T-helper 2 cell treated with Interferon-gamma antibody and Interleukin-4, amounts not matched to agents 5 μg/mL and 100 μg/mL, for 36 hours (primary cell): ENCODE measurements at regions not wholly inside any gene's neighbourhood (a gene's known extent, or its start where the extent isn't known, plus 50 kb on each side); places are given as distances from the start of the nearest gene placed in this dataset.
"Not testable (repeated sequence)": the region's sequence is repeated elsewhere in the genome, so short reads cannot be mapped to it uniquely, and the experiment has no call there.

ENCODE experiments used
- DNase-seq: peaks from one replicate; pipeline ENCODE4 v3.0.0; 2021; ENCODE audit warnings: low spot score
- H3K27ac Mint-ChIP-seq: one replicate; pipeline ENCODE4 v1.8.0; 2021; ENCODE audit warnings: mild to moderate bottlenecking, mixed read lengths
- H3K27me3 Mint-ChIP-seq: one replicate; pipeline ENCODE4 v1.8.0; 2021; ENCODE audit warnings: low read depth, mixed read lengths
- H3K36me3 Mint-ChIP-seq: one replicate; pipeline ENCODE4 v1.8.0; 2021; ENCODE audit warnings: low read depth, mixed read lengths
- H3K4me1 Mint-ChIP-seq: one replicate; pipeline ENCODE4 v1.8.0; 2021; ENCODE audit warnings: low read depth, mixed read lengths
- H3K4me3 Mint-ChIP-seq: one replicate; pipeline ENCODE4 v1.8.0; 2022; ENCODE audit warnings: mild to moderate bottlenecking, moderate library complexity, mixed read lengths
- H3K9me3 Mint-ChIP-seq: one replicate; pipeline ENCODE4 v1.8.0; 2021; ENCODE audit warnings: mixed read lengths

DNA sequence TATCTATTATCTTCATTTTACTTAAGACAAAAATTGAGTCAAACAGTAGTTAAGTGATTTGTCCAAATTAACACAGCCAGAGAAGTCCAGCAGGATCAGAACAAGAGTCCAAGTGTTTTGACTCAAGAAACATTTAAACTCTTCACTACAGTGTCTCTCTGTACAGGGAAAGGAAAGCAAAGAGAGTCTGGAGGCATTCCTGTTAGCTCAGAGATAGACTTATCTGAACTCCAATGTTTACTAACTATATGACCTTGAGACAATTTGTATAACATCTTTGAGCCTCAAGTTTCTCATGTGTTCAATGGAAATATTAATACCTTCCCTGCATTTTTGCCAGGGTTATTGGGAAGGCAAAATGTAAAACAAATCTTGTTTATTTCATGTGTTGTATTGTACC lies 849.1 kb downstream of the DIPK2A start:
- Mint-ChIP-seq H3K36me3 (no peaks in the 10 kb centered on the region), H3K4me1 (no peaks in the 10 kb centered on the region), H3K9me3 (no peaks in the 10 kb centered on the region), H3K4me3 (no peak overlapping the region), H3K27me3 (no peaks in the 10 kb centered on the region), H3K27ac (no peak overlapping the region)
- DNase-seq, result no peak

- no peak overlapping the region for H3K4me3 Mint-ChIP-seq
- H3K4me1 Mint-ChIP-seq, result no peaks in the 10 kb centered on the region
- H3K27me3 Mint-ChIP-seq, result no peaks in the 10 kb centered on the region
- no peak for DNase-seq
- H3K27ac Mint-ChIP-seq, result no peak overlapping the region
- H3K9me3 Mint-ChIP-seq, result no peaks in the 10 kb centered on the region
- no peaks in the 10 kb centered on the region for H3K36me3 Mint-ChIP-seq
Observed at GRCh38 chr3:144821583-144821982, 850.0 kb downstream of the DIPK2A start.

GRCh38 chr3:144822671-144823070 lies 851.0 kb downstream of the DIPK2A start:
- Mint-ChIP-seq H3K9me3 (no peaks in the 10 kb centered on the region), H3K27me3 (no peaks in the 10 kb centered on the region), H3K4me1 (no peaks in the 10 kb centered on the region), H3K4me3 (no peak overlapping the region), H3K36me3 (no peaks in the 10 kb centered on the region), H3K27ac (no peak overlapping the region)
- DNase-seq, result no peak

GRCh38 chr3:144831955-144832716 lies 860.5 kb downstream of the DIPK2A start:
- H3K27me3 Mint-ChIP-seq, result no peaks in the 10 kb centered on the region
- H3K4me1 Mint-ChIP-seq, result no peaks in the 10 kb centered on the region
- peaks cover 10% of the 10 kb centered on the region for H3K9me3 Mint-ChIP-seq
- DNase-seq, result no peak
- H3K27ac Mint-ChIP-seq, result no peak overlapping the region
- H3K36me3 Mint-ChIP-seq, result no peaks in the 10 kb centered on the region
- no peak overlapping the region for H3K4me3 Mint-ChIP-seq

DNA sequence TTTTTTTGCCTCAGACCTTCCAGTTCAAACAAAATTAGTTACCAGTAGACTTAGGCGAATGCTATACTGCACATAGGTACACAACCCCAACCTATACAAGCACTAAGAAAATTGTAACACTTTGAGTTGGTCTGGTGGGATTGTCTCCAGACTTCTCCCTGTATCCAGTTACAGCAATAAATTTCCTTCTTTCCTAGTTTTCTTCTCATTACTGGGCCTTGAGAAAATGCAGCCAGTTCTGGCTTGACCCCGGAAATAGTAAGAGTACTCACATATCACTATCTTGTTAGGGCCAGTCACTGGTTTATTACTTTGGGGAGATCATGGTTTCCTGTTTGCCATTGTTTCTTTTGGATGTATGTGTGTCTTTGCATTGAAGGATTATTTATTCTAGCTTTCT lies 868.4 kb downstream of the DIPK2A start:
- Mint-ChIP-seq H3K4me1 (no peaks in the 10 kb centered on the region), H3K4me3 (no peak overlapping the region), H3K27me3 (no peaks in the 10 kb centered on the region), H3K36me3 (no peaks in the 10 kb centered on the region), H3K27ac (no peak overlapping the region), H3K9me3 (peaks cover 20% of the 10 kb centered on the region)
- no peak for DNase-seq

GRCh38 chr3:144840866-144841265 lies 869.2 kb downstream of the DIPK2A start:
- H3K27me3 Mint-ChIP-seq, result no peaks in the 10 kb centered on the region
- no peaks in the 10 kb centered on the region for H3K36me3 Mint-ChIP-seq

GRCh38 chr3:144843099-144843498 lies 871.5 kb downstream of the DIPK2A start:
- Mint-ChIP-seq H3K4me1 (no peaks in the 10 kb centered on the region), H3K27ac (no peak overlapping the region), H3K9me3 (peaks cover 11% of the 10 kb centered on the region), H3K36me3 (no peaks in the 10 kb centered on the region), H3K27me3 (no peaks in the 10 kb centered on the region), H3K4me3 (no peak overlapping the region)
- DNase-seq, result no peak

More at GRCh38 chr3:144840866-144841265, 869.2 kb downstream of the DIPK2A start:
- H3K4me1 Mint-ChIP-seq, result no peaks in the 10 kb centered on the region
- no peak overlapping the region for H3K27ac Mint-ChIP-seq
- no peak overlapping the region for H3K4me3 Mint-ChIP-seq
- no peak for DNase-seq
- H3K9me3 Mint-ChIP-seq, result peaks cover 11% of the 10 kb centered on the region

DNA sequence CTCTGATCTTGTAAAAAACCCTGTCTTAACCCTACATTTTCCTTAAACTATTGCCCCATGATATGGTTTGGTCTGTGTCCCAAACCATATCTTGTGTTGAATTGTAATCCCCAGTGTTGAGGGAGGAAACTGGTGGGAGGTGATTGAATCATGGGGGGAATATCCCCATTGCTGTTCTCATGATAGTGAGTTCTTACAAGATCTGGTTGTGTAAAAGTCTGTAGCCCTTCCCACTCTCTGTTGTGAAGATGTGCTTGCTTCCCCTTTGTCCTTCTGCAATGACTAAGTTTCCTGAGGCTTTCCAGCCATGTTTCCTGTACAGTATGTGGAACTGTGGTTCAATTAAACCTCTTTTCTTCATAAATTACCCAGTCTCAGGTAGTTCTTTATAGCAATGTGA lies 881.4 kb downstream of the DIPK2A start:
- H3K4me3 Mint-ChIP-seq, result no peak overlapping the region
- H3K4me1 Mint-ChIP-seq, result no peaks in the 10 kb centered on the region
- no peaks in the 10 kb centered on the region for H3K36me3 Mint-ChIP-seq
- H3K9me3 Mint-ChIP-seq, result no peaks in the 10 kb centered on the region
- H3K27ac Mint-ChIP-seq, result no peak overlapping the region
- H3K27me3 Mint-ChIP-seq, result no peaks in the 10 kb centered on the region
- no peak for DNase-seq

- H3K4me3 Mint-ChIP-seq, H3K27me3 Mint-ChIP-seq, DNase-seq, H3K9me3 Mint-ChIP-seq, H3K4me1 Mint-ChIP-seq, H3K36me3 Mint-ChIP-seq, H3K27ac Mint-ChIP-seq: not testable (repeated sequence)
Observed at GRCh38 chr3:144854020-144854419, 882.4 kb downstream of the DIPK2A start.

GRCh38 chr3:144859161-144859560 lies 887.5 kb downstream of the DIPK2A start:
- H3K4me1 Mint-ChIP-seq, result no peaks in the 10 kb centered on the region
- DNase-seq, result no peak
- H3K36me3 Mint-ChIP-seq, result no peaks in the 10 kb centered on the region
- no peaks in the 10 kb centered on the region for H3K9me3 Mint-ChIP-seq
- H3K27ac Mint-ChIP-seq, result no peak overlapping the region
- no peak overlapping the region for H3K4me3 Mint-ChIP-seq
- no peaks in the 10 kb centered on the region for H3K27me3 Mint-ChIP-seq

- H3K27ac Mint-ChIP-seq, result no peak overlapping the region
- DNase-seq, result no peak
- no peaks in the 10 kb centered on the region for H3K27me3 Mint-ChIP-seq
- no peaks in the 10 kb centered on the region for H3K9me3 Mint-ChIP-seq
- no peaks in the 10 kb centered on the region for H3K36me3 Mint-ChIP-seq
- H3K4me1 Mint-ChIP-seq, result no peaks in the 10 kb centered on the region
- H3K4me3 Mint-ChIP-seq, result no peak overlapping the region
Observed at GRCh38 chr3:144864646-144865045, 893.0 kb downstream of the DIPK2A start.

- Mint-ChIP-seq H3K4me1 (no peaks in the 10 kb centered on the region), H3K27me3 (no peaks in the 10 kb centered on the region), H3K36me3 (no peaks in the 10 kb centered on the region), H3K9me3 (no peaks in the 10 kb centered on the region), H3K4me3 (no peak overlapping the region), H3K27ac (no peak overlapping the region)
- DNase-seq, result no peak
Observed at GRCh38 chr3:144865948-144866347, 894.3 kb downstream of the DIPK2A start.

DNA sequence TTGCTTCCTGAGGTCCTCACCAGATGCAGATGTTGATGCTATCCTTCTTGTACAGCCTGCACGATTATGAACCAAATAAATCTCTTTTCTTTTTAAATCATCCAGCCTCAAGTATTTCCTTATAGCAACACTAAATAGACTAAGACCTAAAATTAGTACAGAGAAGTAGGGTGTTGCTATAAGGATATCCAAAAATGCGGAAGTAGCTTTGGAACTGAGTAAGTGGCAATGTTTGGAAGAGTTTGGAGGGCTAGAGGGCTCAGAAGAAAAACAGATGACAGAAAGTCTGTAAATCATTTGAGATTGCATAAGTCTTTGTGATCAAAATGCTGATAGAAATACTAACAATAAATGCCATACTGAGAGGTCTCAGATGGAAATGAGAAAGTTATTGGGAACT lies 894.9 kb downstream of the DIPK2A start:
- DNase-seq, result no peak
- Mint-ChIP-seq H3K27me3 (no peaks in the 10 kb centered on the region), H3K4me1 (no peaks in the 10 kb centered on the region), H3K4me3 (no peak overlapping the region), H3K27ac (no peak overlapping the region), H3K36me3 (no peaks in the 10 kb centered on the region), H3K9me3 (no peaks in the 10 kb centered on the region)

- H3K27me3 Mint-ChIP-seq, result no peaks in the 10 kb centered on the region
- no peak overlapping the region for H3K4me3 Mint-ChIP-seq
- H3K4me1 Mint-ChIP-seq, result no peaks in the 10 kb centered on the region
- no peak overlapping the region for H3K27ac Mint-ChIP-seq
- H3K36me3 Mint-ChIP-seq, result no peaks in the 10 kb centered on the region
- no peaks in the 10 kb centered on the region for H3K9me3 Mint-ChIP-seq
- no peak for DNase-seq
Observed at GRCh38 chr3:144868506-144868905, 896.9 kb downstream of the DIPK2A start.

DNA sequence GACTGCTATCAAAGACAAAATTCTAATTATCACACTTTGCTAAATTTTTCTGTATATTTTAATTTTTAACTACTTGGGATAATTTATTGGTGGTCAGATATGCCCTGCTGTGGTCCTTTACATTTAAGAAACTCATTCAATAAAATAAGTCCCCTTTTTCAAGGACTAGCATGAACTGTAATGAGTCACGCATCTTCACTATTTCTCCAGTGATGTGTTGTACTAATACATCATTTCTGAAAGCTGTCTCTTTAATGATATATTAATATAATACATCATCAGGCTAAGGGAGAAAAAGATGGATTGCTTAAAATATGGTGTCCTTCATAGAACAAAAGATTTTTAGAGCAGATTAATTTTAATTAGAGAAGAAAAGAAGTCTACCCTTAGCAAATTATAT lies 901.4 kb downstream of the DIPK2A start:
- H3K9me3 Mint-ChIP-seq, result no peaks in the 10 kb centered on the region
- H3K4me3 Mint-ChIP-seq, result no peak overlapping the region
- no peaks in the 10 kb centered on the region for H3K4me1 Mint-ChIP-seq
- H3K27me3 Mint-ChIP-seq, result no peaks in the 10 kb centered on the region
- H3K36me3 Mint-ChIP-seq, result no peaks in the 10 kb centered on the region
- no peak for DNase-seq
- no peak overlapping the region for H3K27ac Mint-ChIP-seq
